ENCODE measurements at regions not wholly inside any gene's neighbourhood (a gene's known extent, or its start where the extent isn't known, plus 50 kb on each side); places are given as distances from the start of the nearest gene placed in this dataset.
"Not testable (repeated sequence)": the region's sequence is repeated elsewhere in the genome, so short reads cannot be mapped to it uniquely, and the experiment has no call there.

- Mint-ChIP-seq H3K27ac (no peak overlapping the region), H3K4me1 (ENCODE audit: low read depth) (no peaks in the 10 kb centered on the region), H3K27me3 (peaks cover 13% of the 10 kb centered on the region), H3K4me3 (no peak overlapping the region), H3K36me3 (ENCODE audit: low read depth) (no peaks in the 10 kb centered on the region), H3K9me3 (no peaks in the 10 kb centered on the region)
These were observed 53.7 kb upstream of the SMIM15 start for GRCh38 chr5:61215996-61216395.

- Mint-ChIP-seq H3K27me3 (peaks cover 11% of the 10 kb centered on the region), H3K4me3 (no peak overlapping the region), H3K9me3 (no peaks in the 10 kb centered on the region), H3K4me1 (ENCODE audit: low read depth) (no peaks in the 10 kb centered on the region), H3K27ac (no peak overlapping the region), H3K36me3 (ENCODE audit: low read depth) (no peaks in the 10 kb centered on the region)
These were observed 54.5 kb upstream of the SMIM15 start for GRCh38 chr5:61216741-61217140.

- Mint-ChIP-seq H3K27me3 (peaks cover 10% of the 10 kb centered on the region), H3K27ac (no peak overlapping the region), H3K4me3 (no peak overlapping the region), H3K36me3 (ENCODE audit: low read depth) (no peaks in the 10 kb centered on the region), H3K4me1 (ENCODE audit: low read depth) (no peaks in the 10 kb centered on the region), H3K9me3 (no peaks in the 10 kb centered on the region)
These were observed 54.9 kb upstream of the SMIM15 start for GRCh38 chr5:61217214-61217613.

GRCh38 chr5:61228229-61228628 is 66.0 kb upstream of the SMIM15 start:
- Mint-ChIP-seq H3K4me1 (ENCODE audit: low read depth) (no peaks in the 10 kb centered on the region), H3K4me3 (no peak overlapping the region), H3K27me3 (peaks cover 3% of the 10 kb centered on the region), H3K27ac (no peak overlapping the region), H3K36me3 (ENCODE audit: low read depth) (no peaks in the 10 kb centered on the region), H3K9me3 (no peaks in the 10 kb centered on the region)

- H3K4me3 Mint-ChIP-seq = no peak overlapping the region
- peaks cover 3% of the 10 kb centered on the region for H3K27me3 Mint-ChIP-seq
- no peak overlapping the region for H3K27ac Mint-ChIP-seq
- H3K4me1 Mint-ChIP-seq (ENCODE audit: low read depth) = no peaks in the 10 kb centered on the region
- H3K9me3 Mint-ChIP-seq = no peaks in the 10 kb centered on the region
- H3K36me3 Mint-ChIP-seq (ENCODE audit: low read depth) = no peaks in the 10 kb centered on the region
These were observed 66.5 kb upstream of the SMIM15 start for GRCh38 chr5:61228691-61229280.

GRCh38 chr5:61229416-61229815 is 67.1 kb upstream of the SMIM15 start:
- Mint-ChIP-seq H3K27me3 (peaks cover 3% of the 10 kb centered on the region), H3K27ac (no peak overlapping the region), H3K4me1 (ENCODE audit: low read depth) (no peaks in the 10 kb centered on the region), H3K4me3 (no peak overlapping the region), H3K36me3 (ENCODE audit: low read depth) (no peaks in the 10 kb centered on the region), H3K9me3 (no peaks in the 10 kb centered on the region)

GRCh38 chr5:61230492-61230891 is 68.2 kb upstream of the SMIM15 start:
- H3K27ac Mint-ChIP-seq = no peak overlapping the region
- H3K9me3 Mint-ChIP-seq = no peaks in the 10 kb centered on the region
- H3K36me3 Mint-ChIP-seq (ENCODE audit: low read depth) = no peaks in the 10 kb centered on the region
- H3K27me3 Mint-ChIP-seq = peaks cover 11% of the 10 kb centered on the region
- H3K4me3 Mint-ChIP-seq = no peak overlapping the region
- no peaks in the 10 kb centered on the region for H3K4me1 Mint-ChIP-seq (ENCODE audit: low read depth)

- Mint-ChIP-seq H3K4me1 (ENCODE audit: low read depth) (no peaks in the 10 kb centered on the region), H3K4me3 (no peak overlapping the region), H3K27ac (no peak overlapping the region), H3K36me3 (ENCODE audit: low read depth) (no peaks in the 10 kb centered on the region), H3K9me3 (no peaks in the 10 kb centered on the region), H3K27me3 (peaks cover 11% of the 10 kb centered on the region)
These were observed 69.5 kb upstream of the SMIM15 start for GRCh38 chr5:61231813-61232212.

- Mint-ChIP-seq H3K4me1 (ENCODE audit: low read depth) (no peaks in the 10 kb centered on the region), H3K27ac (no peak overlapping the region), H3K4me3 (no peak overlapping the region), H3K9me3 (no peaks in the 10 kb centered on the region), H3K27me3 (peaks cover 11% of the 10 kb centered on the region), H3K36me3 (ENCODE audit: low read depth) (no peaks in the 10 kb centered on the region)
These were observed 70.3 kb upstream of the SMIM15 start for GRCh38 chr5:61232490-61233050.

- Mint-ChIP-seq H3K4me1 (ENCODE audit: low read depth) (no peaks in the 10 kb centered on the region), H3K27me3 (peaks cover 8% of the 10 kb centered on the region), H3K9me3 (no peaks in the 10 kb centered on the region), H3K36me3 (ENCODE audit: low read depth) (no peaks in the 10 kb centered on the region), H3K4me3 (no peak overlapping the region), H3K27ac (no peak overlapping the region)
These were observed 71.8 kb upstream of the SMIM15 start for GRCh38 chr5:61234019-61234418.

- peaks cover 15% of the 10 kb centered on the region for H3K27me3 Mint-ChIP-seq
- not testable (repeated sequence) for H3K9me3 Mint-ChIP-seq; H3K4me3 Mint-ChIP-seq; H3K4me1 Mint-ChIP-seq (ENCODE audit: low read depth); H3K27ac Mint-ChIP-seq; H3K36me3 Mint-ChIP-seq (ENCODE audit: low read depth)
These were observed 74.4 kb upstream of the SMIM15 start for GRCh38 chr5:61236715-61237114.

- peaks cover 4% of the 10 kb centered on the region for H3K27me3 Mint-ChIP-seq
- no peaks in the 10 kb centered on the region for H3K36me3 Mint-ChIP-seq (ENCODE audit: low read depth)
- no peaks in the 10 kb centered on the region for H3K9me3 Mint-ChIP-seq
- H3K4me3 Mint-ChIP-seq = no peak overlapping the region
- no peak overlapping the region for H3K27ac Mint-ChIP-seq
- no peaks in the 10 kb centered on the region for H3K4me1 Mint-ChIP-seq (ENCODE audit: low read depth)
These were observed 83.2 kb upstream of the SMIM15 start for GRCh38 chr5:61245486-61245885.

- Mint-ChIP-seq H3K36me3 (ENCODE audit: low read depth) (no peaks in the 10 kb centered on the region), H3K4me1 (ENCODE audit: low read depth) (no peaks in the 10 kb centered on the region), H3K27ac (no peak overlapping the region), H3K9me3 (no peaks in the 10 kb centered on the region), H3K27me3 (peaks cover 4% of the 10 kb centered on the region), H3K4me3 (no peak overlapping the region)
These were observed 83.7 kb upstream of the SMIM15 start for GRCh38 chr5:61245936-61246335.

GRCh38 chr5:61246768-61247307 is 84.6 kb upstream of the SMIM15 start:
- H3K36me3 Mint-ChIP-seq (ENCODE audit: low read depth) = no peaks in the 10 kb centered on the region
- H3K4me3 Mint-ChIP-seq = no peak overlapping the region
- H3K27ac Mint-ChIP-seq = no peak overlapping the region
- H3K27me3 Mint-ChIP-seq = no peaks in the 10 kb centered on the region
- H3K9me3 Mint-ChIP-seq = no peaks in the 10 kb centered on the region
- H3K4me1 Mint-ChIP-seq (ENCODE audit: low read depth) = no peaks in the 10 kb centered on the region

GRCh38 chr5:61251874-61252642 is 80.0 kb upstream of the ZSWIM6 start:
- H3K9me3 Mint-ChIP-seq = no peaks in the 10 kb centered on the region

More at GRCh38 chr5:61251874-61252642, 80.0 kb upstream of the ZSWIM6 start:
- H3K27ac Mint-ChIP-seq = no peak overlapping the region
- H3K4me1 Mint-ChIP-seq (ENCODE audit: low read depth) = no peaks in the 10 kb centered on the region
- H3K27me3 Mint-ChIP-seq = peaks cover 7% of the 10 kb centered on the region
- H3K4me3 Mint-ChIP-seq = no peak overlapping the region
- H3K36me3 Mint-ChIP-seq (ENCODE audit: low read depth) = no peaks in the 10 kb centered on the region
